DMS 273 (cell line): ENCODE measurements at regions not wholly inside any gene's neighbourhood (a gene's known extent, or its start where the extent isn't known, plus 50 kb on each side); places are given as distances from the start of the nearest gene placed in this dataset.

Experiments
- DNase-seq: peaks from one replicate; lab custom pipeline; 2025; ENCODE audit not compliant: unreplicated experiment; lab: John Stamatoyannopoulos, UW

DNA sequence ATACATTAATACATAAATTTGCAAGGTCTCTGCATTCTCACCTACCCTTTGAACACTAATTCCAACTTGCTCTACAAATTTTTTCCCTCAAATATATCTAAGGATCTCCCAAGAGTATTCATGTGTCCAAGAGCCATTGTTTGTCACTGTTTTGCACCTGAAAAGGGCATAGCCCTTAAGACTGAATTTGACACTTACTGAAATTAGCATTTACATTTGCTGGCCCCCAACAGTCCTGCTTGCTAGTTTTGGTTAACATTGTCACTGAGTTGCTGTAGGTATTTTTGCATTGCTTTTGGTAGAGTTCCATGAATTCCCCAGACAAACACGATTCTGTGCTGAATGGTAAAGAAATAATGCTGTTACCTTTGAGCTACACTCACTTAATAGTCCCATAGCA, 57.3 kb downstream of the KCNA4 start:
- no peak for DNase-seq

DNA sequence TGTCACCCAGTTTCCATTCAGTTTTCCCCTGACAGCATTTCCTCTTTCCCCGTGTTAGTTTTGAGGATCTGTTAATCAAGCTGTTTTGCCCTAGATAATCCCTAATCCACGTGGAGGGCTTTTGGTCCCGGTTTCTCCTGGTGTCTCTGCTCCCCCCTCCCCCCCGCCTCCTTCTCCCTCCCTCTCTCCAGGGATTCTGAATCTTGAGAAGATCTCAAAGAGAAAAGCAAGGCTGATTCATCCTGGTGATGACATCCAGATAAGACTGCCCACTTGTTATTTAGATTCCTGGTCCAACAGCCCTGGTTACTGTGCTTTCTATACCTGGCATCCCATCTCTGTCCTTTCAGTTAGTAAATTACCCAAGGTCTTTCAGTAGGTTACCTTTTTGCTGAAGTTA, 59.4 kb downstream of the KCNA4 start:
- DNase-seq = no peak

DNA sequence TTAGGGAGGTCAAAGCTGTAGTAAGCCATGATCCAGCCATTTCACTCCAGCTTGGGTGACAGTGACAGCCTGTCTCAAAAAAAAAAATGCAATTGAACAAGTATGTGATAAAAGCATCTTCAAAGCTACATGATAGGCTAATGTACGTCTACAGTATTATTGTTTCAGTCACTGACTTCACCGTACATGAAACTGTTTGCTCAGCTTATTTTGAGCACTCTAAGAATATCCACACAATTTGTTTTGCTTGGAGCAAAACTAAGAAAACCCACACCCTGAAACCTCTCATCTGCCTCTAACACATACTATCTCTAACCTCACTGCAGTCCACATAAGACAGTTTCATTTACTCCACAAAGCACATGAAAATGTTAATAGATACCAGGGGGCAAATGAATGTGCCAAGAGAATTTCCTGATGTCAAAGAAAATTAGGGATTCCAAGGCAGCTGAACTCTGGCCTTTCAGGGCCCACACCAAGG, 60.7 kb downstream of the KCNA4 start:
- DNase-seq = no peak

DNA sequence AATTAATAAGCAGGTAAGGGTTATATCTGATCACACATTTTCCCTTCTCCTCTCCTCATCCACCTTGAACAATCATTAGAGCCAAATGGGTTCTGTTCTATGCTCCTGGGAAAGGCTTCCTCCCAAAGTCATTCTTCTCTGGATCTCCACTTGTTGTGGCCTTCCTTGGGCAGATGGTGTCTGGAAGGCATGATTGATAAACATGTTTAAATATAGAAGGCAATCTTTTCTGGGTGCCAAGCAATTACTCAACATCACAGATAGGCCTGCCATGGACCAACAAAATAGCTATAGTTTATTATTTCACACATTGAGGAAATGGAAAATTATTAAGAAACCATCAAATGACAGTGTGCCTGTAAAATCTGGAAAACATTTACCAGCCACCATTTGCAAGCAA, 73.5 kb downstream of the KCNA4 start:
- no peak for DNase-seq

DNA sequence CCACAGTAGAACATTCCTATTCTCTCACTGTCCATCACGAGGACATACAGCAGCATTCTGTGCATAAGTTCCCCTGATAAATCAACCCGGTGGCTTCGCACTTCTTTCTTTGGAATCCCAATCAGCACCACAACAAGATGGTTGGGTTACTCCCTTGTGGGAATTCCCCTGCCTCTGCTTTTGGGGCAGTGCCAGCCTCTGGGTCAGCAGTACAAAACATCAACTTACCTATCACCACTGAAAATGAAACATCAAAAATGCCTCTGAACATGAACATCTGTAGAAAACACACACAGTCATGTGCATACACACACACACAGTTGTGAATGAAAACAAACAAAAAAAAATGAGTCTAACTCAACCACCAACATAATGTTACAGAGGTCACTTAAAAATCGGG, 79.3 kb downstream of the KCNA4 start:
- no peak for DNase-seq

DNA sequence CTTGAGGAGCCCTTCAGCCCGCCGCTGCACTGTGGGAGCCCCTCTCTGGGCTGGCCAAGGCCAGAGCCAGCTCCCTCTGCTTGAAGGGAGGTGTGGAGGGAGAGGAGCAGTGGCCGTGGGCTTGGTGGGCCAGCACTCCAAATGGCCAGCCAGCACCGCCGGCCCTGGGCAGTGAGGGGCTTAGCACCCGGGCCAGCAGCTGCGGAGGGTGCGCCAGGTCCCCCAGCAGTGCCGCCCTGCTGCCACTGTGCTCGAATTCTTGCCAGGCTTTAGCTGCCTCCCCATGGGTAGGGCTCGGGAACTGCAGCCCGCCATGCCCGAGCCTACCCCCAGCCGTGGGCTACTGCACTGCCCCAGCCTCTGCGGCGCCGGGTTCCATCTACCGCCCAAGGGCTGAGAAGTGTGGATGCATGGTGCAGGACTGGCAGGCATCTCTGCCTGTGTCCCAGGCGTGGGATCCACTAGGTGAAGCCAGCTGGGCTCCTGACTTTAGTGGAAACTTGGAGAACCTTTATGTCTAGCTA, 82.7 kb downstream of the KCNA4 start:
- DNase-seq = no peak

DNA sequence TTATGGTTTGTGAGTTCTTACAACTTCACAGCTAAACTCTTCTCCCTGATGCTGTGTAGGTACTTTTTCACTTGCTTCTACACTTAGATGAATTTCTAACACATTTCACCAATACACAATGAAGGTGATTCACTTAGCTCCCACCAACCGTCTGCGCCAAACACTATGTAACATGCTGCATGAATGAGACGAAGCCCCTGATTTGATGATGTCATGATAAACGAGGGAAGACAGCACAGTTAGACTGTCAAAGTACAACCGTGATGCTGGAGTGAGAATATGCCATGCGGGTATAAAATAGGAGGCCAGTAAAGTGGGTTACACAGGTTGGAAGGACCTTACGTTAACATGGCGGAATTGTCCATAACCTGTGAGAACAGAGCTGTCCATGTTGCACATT, 100.8 kb downstream of the KCNA4 start:
- DNase-seq = no peak

DNA sequence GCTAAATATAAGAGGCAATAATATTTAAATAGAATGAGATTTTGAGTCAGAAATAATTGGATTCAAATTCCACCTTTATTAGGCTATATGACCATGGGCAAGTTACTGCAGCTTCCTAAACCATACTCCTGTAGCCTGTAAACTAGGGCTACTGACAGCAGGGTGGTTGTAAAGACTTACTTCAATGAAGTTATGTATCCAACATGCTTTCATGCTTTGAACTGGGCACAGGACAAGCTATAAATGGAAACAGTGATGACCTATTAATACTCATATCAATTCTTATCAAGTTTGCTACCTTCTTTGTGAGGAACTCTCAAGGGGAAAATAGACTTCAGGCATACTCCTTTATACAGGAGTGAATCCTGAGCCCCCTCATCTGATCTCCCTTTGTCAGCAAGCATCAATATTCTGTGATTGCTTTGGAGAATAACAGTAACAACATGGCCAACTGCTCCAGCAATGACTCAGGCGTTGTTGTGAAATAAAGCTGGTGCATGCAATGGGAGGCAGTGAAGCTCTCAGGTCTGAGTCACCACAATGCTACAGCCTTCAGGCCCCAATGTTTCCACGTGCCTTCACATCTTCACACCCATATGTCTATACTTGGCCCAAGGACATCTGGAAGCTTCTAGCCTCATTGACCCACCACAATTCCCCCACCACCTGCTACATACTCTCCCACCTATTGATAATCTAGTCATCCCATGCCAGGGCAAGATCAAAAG, 102.5 kb downstream of the KCNA4 start:
- no peak for DNase-seq

DNA sequence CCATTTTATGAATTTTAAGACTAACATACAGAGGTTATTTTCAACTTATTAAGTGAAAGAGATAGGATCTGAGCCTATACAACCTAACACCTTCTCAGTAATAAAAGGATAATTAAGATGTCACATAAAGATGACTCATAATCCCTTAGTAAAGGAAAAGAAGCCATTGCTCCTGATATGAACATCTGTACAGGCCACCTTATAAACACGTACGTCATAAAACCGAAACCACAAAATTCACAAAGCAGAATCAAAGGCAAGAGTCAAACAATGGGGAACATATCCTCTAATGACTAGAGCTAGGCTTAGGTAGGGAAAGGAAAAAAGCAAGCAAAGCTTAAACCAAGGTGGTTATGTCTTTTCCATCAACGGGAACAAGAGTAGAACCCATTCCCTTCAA, 103.5 kb downstream of the KCNA4 start:
- DNase-seq = no peak

DNA sequence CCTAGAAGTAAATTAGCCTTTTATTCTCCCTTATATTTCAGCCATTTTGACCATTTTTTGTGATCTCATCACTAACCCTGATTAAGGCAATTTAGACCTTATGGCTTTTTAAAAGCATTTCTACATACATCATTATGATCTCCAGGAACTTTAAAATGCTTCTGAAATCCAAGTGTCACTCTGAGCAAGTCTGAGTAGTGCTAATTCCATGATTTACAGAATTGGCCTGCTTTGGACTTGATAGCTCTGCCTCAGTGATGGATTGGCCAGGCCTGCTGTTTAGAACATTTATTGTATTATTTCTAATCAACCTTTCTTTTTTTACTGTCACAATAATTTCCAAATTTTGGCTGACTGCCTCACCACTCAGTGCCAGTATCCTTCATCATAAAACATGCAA, 116.4 kb downstream of the KCNA4 start:
- no peak for DNase-seq

DNA sequence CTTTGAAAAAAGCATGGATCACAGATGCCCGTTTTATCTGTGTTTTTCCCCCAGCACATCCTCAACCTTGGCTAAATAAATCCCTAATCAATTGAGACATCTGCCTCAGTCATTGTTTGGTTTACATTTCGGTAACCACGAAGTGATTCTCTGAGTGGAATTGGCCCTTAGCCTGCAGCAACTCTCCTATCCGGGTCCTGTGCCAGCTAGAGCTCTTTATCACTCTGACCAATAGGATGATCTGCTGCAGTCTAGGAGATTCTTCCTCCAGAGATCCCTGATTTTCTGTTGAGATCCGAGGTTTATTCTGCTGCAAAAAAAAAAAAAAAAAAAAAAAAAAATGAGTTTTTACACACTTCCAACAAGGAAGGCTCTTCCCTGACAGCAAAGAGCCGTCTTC, 137.3 kb downstream of the KCNA4 start:
- no peak for DNase-seq

DNA sequence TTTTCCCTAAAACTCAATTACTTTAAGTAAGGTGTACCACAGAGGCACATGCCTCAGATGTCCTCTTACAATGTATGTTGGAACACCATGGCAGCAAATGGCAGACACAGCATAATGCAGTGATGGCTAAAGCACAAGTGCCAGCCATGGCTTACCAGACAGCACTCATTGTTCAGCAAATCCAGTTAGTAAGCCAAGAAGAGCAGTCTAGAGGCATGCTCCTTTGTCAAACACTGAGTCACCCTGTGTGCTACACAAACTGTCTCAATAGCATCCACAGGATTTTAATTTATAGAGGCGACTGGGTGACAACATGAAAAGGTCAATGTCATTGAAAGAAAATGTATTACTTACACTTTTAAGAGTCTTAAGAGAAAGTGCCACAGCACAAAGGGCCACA, 140.6 kb downstream of the KCNA4 start:
- DNase-seq = no peak

DNA sequence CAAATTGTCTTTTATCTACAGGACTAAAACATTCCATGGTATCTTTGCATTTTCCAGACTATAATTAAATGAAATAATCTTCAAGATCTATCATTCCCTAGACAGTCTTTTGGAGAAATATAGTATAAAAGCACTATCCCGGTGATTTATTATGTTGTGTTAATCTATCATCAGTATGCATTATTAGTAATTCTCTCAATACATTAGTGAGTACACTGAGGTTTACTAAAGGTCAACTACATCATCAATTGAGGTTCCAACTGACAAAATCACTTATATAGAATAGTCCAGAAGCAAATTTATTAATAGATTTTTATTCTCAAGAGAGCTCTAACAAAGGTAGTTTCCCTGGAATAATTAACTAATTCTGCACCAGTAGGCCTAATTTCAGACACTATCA, 169.6 kb downstream of the KCNA4 start:
- DNase-seq = no peak

DNA sequence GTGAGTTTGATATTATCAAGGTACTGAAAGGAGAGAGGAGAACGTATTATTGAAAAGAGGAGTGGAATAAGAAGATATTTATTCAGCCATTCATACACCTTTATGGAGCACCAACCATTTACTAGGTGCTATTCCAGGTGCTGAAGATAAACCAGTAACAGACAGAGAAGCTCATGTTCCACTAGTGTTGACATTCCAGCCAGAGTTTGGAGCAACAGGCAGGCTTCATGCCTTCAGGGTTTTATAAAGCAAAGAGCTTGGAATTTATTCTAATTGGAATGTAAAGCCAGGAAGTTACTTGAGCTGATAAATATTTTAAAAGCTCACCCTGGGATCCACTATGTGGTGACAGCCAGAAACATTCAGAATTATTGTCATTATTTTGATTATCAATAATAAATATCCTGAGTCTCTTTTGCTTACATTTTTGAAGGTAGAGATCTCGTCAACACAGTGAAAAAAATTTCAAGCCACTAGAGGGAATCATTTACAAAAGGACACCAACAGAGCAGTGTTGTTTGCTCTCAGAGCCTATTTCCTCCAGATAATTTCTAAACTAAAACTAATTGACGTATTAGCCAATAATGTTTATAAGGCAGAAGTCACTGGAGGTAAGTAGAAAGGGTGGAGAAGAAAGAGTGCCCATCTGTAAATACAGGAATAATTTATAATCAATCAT, 172.0 kb downstream of the KCNA4 start:
- DNase-seq = no peak

DNA sequence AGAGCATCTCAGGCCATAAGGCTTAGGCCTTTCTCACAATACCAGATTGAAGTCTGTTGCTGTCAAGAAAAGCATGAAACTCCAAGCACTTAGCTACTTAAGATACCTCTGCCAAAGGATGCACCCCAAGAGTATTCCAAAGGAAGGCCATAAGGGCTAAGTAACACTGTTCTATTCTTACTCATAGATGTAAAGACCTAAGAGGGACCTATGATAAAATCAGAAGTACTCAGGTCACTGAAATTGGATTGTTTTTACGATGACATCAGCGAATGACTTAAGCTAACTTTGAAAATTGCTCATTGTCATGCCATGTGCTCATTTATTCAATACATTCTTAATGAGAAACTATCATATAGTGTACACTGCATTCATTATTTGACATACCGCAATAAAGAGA, 172.8 kb downstream of the KCNA4 start:
- no peak for DNase-seq

DNA sequence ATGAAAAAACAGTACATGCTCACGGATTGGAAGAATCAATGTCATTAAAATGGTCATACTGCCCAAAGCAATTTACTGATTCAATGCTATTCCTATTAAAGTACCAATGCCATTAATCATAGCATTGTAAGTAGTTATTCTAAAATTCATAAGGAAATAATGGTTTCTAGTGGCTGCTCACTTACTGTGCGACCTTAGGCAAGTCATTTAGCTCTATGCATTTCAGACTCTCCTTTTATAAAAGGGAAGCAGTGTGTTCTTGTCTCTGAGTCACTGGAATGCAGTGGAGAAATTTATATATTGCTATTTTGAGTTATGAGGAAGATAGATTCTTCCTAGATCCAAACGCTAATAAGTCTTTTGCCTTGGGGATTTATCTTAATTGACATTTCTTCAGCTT, 174.8 kb downstream of the KCNA4 start:
- no peak for DNase-seq

DNA sequence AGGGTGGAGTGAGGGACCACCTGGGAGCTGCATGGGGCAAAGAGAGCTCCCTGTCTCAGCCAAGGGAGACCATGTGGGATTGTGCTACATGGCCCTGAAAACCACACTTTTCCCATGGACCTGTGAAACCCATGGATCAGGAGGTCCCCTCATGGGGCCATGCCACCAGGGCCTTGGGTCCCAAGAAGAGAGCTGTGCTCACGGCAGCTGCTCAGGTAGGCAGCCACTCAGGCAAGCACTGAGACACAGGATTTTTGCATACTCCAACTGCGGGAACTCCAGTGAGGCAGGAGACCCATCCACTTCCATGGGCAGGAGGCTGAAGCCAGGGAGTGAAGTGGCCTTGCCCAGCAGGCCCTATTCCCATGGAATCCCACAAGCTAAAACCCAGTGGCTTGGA, 190.0 kb downstream of the KCNA4 start:
- no peak for DNase-seq

DNA sequence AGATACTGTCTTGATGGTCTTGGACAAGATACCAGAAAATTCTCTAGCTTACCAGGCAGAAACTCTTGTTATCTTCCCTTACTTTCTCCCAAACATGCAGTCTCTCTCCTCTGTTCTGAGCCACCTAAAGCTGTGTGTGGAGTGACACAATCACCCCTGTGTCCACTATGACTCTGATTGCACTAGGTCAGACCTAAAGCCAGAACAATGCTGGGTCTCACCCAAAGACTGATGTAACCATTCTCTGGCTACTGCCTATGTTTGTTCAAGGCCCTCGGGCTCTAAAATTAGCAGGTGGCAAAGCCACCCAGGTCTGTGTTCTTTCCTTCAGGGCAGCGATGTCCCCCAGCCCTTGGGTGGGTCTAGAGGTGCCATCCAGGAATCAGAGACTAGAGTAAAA, 200.5 kb downstream of the KCNA4 start:
- no peak for DNase-seq

DNA sequence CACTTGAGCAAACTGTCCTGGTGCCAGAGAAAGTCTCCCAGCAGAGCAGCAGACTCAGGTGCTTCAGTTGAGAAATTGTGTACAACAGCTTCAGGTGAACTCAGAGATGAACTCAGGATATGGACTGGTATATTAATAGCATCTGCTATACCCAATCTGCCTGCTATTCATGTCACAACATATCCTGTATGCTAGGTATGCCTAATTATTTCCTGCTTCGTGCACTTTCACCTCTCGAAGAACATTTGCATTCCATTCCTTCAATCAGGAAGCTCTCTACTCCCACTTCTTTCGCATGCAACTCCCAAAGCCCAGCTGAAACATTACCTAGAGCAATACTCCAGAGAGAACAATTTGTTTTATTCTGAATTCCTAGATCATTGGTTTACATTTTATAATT, 207.7 kb downstream of the KCNA4 start:
- DNase-seq = no peak

DNA sequence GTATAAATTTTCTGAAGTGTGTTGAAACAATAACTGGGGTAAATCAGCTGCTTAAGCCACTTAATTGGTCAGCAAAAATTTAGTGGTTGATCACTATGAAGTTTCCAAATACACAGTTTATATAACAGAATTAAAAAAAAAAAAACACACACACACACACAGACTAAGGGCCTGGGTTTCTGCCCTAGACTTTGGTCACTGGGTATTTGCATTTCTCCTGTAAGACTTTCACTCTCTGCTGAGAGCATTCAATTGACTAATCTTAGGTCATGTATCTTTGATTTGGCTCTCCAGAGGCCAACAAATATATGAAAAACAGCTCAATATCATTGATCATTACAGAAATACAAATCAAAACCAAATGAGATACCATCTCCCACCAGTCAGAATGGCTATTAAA, 214.3 kb downstream of the KCNA4 start:
- no peak for DNase-seq

DNA sequence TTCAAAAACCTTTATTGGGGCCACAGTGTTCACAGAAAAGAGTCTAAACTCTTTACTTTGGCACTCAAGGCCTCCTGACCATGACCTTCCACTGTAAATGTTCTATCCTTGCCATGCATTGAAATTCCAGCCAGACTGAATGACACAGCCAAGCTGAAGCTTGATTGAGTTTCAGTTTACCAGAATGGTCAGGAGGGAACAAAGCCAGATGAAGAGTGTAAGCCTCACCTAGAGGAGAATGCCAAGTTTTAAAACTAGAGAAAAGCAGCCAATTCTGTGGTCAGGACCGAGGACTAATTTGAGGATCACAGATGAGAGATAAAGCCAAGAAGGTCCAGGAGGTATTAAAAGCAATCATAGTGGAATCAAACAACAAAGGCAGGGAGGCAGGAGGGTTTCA, 215.3 kb downstream of the KCNA4 start:
- DNase-seq = no peak

DNA sequence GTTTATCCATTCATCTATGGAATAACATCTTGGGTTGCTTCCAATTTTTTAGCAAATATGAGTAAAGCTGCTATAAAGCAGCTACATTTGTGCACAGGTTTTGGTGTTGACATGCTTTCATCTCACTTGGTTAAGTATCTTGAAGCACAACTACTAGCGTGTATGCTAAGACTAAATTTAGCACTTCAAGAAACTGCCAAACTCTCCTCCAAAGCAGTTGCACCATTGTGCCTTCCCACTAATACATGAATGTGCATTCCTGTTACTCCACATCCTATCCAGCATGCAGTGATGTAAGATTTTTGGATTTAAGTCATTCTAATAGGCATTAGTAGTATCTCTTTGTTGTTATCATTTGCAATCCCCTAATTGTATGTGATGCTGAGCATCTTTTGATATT, 230.7 kb downstream of the KCNA4 start:
- DNase-seq = no peak

DNA sequence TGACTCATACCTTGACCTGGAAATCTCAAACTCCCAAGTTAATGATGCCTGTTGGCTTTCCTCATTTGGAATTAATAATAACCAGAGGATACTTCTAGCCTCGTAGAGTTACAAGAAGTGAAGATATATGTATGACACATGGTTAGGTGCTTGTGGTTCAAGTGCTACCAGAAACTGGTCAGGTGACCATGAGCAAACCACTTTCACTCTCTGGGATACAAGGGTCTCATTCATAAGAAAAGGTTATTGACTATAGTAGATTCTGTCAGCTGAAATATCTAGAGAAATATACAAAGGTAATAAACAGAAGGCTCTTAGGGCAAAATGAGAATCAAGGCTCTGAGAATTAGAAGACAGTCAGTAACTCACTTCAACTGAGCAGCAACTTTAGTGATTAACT, 233.3 kb downstream of the KCNA4 start:
- no peak for DNase-seq
